ENCODE measurements at regions not wholly inside any gene's neighbourhood (a gene's known extent, or its start where the extent isn't known, plus 50 kb on each side); places are given as distances from the start of the nearest gene placed in this dataset.

DNA sequence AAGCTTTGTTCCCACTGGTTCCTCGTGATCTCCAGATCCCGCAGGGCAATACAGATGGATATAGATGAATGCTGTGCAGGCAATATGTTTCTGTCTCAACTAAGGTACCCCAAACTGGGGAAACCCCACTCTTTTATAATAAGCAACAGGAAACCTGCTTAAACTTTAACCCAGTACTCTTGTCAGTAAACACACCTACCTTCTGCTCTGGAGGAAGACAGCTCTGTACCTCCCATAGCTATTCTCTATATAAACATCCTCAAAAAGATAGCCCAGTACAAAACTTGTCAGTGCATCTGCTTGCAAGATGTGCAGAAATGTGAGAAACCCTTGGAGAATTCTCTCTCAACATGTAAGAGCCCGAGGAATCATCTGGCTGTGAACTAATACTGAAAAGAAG, 583.6 kb downstream of the OLFM4 start:
- Mint-ChIP-seq H3K36me3 (ENCODE audit: insufficient read depth in 1 of 3, low read depth in 3 of 3) (no peaks in the 10 kb centered on the region), H3K27me3 (ENCODE audit: low read depth) (no peaks in the 10 kb centered on the region), H3K4me1 (peaks cover 2 to 7% of the 10 kb centered on the region in 2 experiments; a peak in 1 of 4 replicates), H3K4me3 (no peak overlapping the region), H3K27ac (no peak overlapping the region; a peak in 1 of 7 replicates), H3K9me3 (no peaks in the 10 kb centered on the region)
- no peaks in the 10 kb centered on the region for H3K9me3 ChIP-seq (ENCODE audit: control insufficient read depth, low read depth, low read length)
- H2BK5ac ChIP-seq (ENCODE audit: insufficient read length, low read length) = no peak overlapping the region
- no peaks in the 10 kb centered on the region for H3K27me3 ChIP-seq (ENCODE audit: insufficient read depth, low read length)
- no peak overlapping the region for H2AK5ac ChIP-seq (ENCODE audit: insufficient read length, low read length)
- H3K79me2 ChIP-seq (ENCODE audit: insufficient read depth, low read length) = no peaks in the 10 kb centered on the region
- DNase-seq = no peak
- H2AFZ ChIP-seq (ENCODE audit: low read length) = no peak overlapping the region
- H3K4me2 ChIP-seq (ENCODE audit: insufficient read depth, insufficient read length, low read length) = no peak overlapping the region
- no peaks in the 10 kb centered on the region for H3K4me1 ChIP-seq (ENCODE audit: insufficient read depth, low read length)
- no peak overlapping the region for H3K9ac ChIP-seq (ENCODE audit: extremely low read depth, insufficient read length, low read length)
- H2BK12ac ChIP-seq (ENCODE audit: insufficient read length, low read depth, low read length) = no peak overlapping the region
- no peak overlapping the region for H3K23ac ChIP-seq (ENCODE audit: insufficient read length, low read depth, low read length)
- H4K5ac ChIP-seq (ENCODE audit: insufficient read length, low read depth, low read length) = no peak overlapping the region
- no peaks in the 10 kb centered on the region for H3K79me1 ChIP-seq (ENCODE audit: insufficient read depth, low read depth, low read length, poor library complexity, severe bottlenecking)
- no peak overlapping the region for H4K91ac ChIP-seq (ENCODE audit: insufficient read length, low read depth, low read length)
- H3K27ac ChIP-seq (ENCODE audit: insufficient read length, low read depth, low read length) = no peak overlapping the region
- H3T11ph ChIP-seq (ENCODE audit: low read length) = no peak overlapping the region
- H3K23me2 ChIP-seq (ENCODE audit: insufficient read length, low read depth, low read length, poor library complexity, severe bottlenecking) = no peaks in the 10 kb centered on the region
- TF ChIP-seq, protein P1, sequence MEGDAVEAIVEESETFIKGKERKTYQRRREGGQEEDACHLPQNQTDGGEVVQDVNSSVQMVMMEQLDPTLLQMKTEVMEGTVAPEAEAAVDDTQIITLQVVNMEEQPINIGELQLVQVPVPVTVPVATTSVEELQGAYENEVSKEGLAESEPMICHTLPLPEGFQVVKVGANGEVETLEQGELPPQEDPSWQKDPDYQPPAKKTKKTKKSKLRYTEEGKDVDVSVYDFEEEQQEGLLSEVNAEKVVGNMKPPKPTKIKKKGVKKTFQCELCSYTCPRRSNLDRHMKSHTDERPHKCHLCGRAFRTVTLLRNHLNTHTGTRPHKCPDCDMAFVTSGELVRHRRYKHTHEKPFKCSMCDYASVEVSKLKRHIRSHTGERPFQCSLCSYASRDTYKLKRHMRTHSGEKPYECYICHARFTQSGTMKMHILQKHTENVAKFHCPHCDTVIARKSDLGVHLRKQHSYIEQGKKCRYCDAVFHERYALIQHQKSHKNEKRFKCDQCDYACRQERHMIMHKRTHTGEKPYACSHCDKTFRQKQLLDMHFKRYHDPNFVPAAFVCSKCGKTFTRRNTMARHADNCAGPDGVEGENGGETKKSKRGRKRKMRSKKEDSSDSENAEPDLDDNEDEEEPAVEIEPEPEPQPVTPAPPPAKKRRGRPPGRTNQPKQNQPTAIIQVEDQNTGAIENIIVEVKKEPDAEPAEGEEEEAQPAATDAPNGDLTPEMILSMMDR (conservative IDR thresholded peaks at IDR 0.05) = no peak
- no peak overlapping the region for H3K4ac ChIP-seq (ENCODE audit: low read depth, low read length)
- no peak overlapping the region for H4K8ac ChIP-seq (replicated peaks; ENCODE audit: insufficient read length, low read depth, low read length)
- H2BK120ac ChIP-seq (ENCODE audit: low read depth, low read length, poor library complexity, severe bottlenecking) = no peak overlapping the region
- no peak overlapping the region for H3K14ac ChIP-seq (ENCODE audit: insufficient read depth, low read length)
- no peak overlapping the region for H2BK20ac ChIP-seq (ENCODE audit: low read depth, low read length, poor library complexity, severe bottlenecking)
- no peaks in the 10 kb centered on the region for H4K20me1 ChIP-seq (ENCODE audit: control insufficient read depth, insufficient read depth, insufficient read length)
- H3K18ac ChIP-seq (ENCODE audit: insufficient read length, low read depth, low read length) = no peak overlapping the region
- no CpG with 5 or more reads among the region's 3 CpGs for WGBS (ENCODE audit: extremely low coverage, insufficient read length, low lambda C conversion rate)
- no peak overlapping the region for H3K56ac ChIP-seq (ENCODE audit: insufficient read length, low read depth, low read length)
- no peak overlapping the region for H2BK15ac ChIP-seq (ENCODE audit: low read depth, low read length)

All from H9 (cell line).